ES-I3 (cell line): ENCODE measurements at regions not wholly inside any gene's neighbourhood (a gene's known extent, or its start where the extent isn't known, plus 50 kb on each side); places are given as distances from the start of the nearest gene placed in this dataset.

Source experiments
- H3K36me3 ChIP-seq: 2 replicates; pipeline ENCODE4 v1.6.1; 2013; ENCODE audit warnings: mild to moderate bottlenecking, low read length, control low read depth, moderate library complexity; ENCODE audit not compliant: insufficient read depth
- H3K4me1 ChIP-seq: 2 replicates; pipeline ENCODE4 v1.6.1; 2013; ENCODE audit warnings: mild to moderate bottlenecking, control low read depth, low read length; ENCODE audit not compliant: insufficient read depth
- H3K9ac ChIP-seq: 2 replicates; pipeline ENCODE4 v1.6.1; 2013; ENCODE audit warnings: low read depth, mild to moderate bottlenecking, low read length, moderate library complexity
- H3K9me3 ChIP-seq: 2 replicates; pipeline ENCODE4 v1.6.1; 2013; ENCODE audit warnings: mild to moderate bottlenecking, low read length, moderate library complexity; ENCODE audit not compliant: control insufficient read depth, insufficient read depth

- peaks cover 22% of the 10 kb centered on the region for H3K4me1 ChIP-seq
- H3K9ac ChIP-seq: no peak overlapping the region
- no peaks in the 10 kb centered on the region for H3K36me3 ChIP-seq
- no peaks in the 10 kb centered on the region for H3K9me3 ChIP-seq
Measured at GRCh38 chr9:81532251-81532650, 157.1 kb downstream of the TLE1 start.

- Histone ChIP-seq H3K36me3 (no peaks in the 10 kb centered on the region), H3K4me1 (peaks cover 22% of the 10 kb centered on the region), H3K9me3 (no peaks in the 10 kb centered on the region), H3K9ac (no peak overlapping the region)
Measured at GRCh38 chr9:81531511-81531910, 157.8 kb downstream of the TLE1 start.

GRCh38 chr9:81530846-81531245, 158.5 kb downstream of the TLE1 start:
- no peak overlapping the region for H3K9ac ChIP-seq

GRCh38 chr9:81530310-81530810, 159.0 kb downstream of the TLE1 start:
- Histone ChIP-seq H3K4me1 (peaks cover 22% of the 10 kb centered on the region), H3K36me3 (no peaks in the 10 kb centered on the region), H3K9ac (no peak overlapping the region)

More at GRCh38 chr9:81530846-81531245, 158.5 kb downstream of the TLE1 start:
- Histone ChIP-seq H3K36me3 (no peaks in the 10 kb centered on the region), H3K9me3 (no peaks in the 10 kb centered on the region), H3K4me1 (peaks cover 22% of the 10 kb centered on the region)

GRCh38 chr9:81529556-81530193, 159.7 kb downstream of the TLE1 start:
- H3K36me3 ChIP-seq: no peaks in the 10 kb centered on the region
- H3K9ac ChIP-seq: no peak overlapping the region
- no peaks in the 10 kb centered on the region for H3K9me3 ChIP-seq
- H3K4me1 ChIP-seq: peaks cover 22% of the 10 kb centered on the region

More at GRCh38 chr9:81530310-81530810, 159.0 kb downstream of the TLE1 start:
- no peaks in the 10 kb centered on the region for H3K9me3 ChIP-seq

- peaks cover 9% of the 10 kb centered on the region for H3K4me1 ChIP-seq
- H3K9me3 ChIP-seq: no peaks in the 10 kb centered on the region
- no peaks in the 10 kb centered on the region for H3K36me3 ChIP-seq
- no peak overlapping the region for H3K9ac ChIP-seq
Measured at GRCh38 chr9:81526587-81526986, 162.8 kb downstream of the TLE1 start.

GRCh38 chr9:81522716-81523551, 166.4 kb downstream of the TLE1 start:
- H3K4me1 ChIP-seq: no peaks in the 10 kb centered on the region
- no peaks in the 10 kb centered on the region for H3K36me3 ChIP-seq
- H3K9me3 ChIP-seq: no peaks in the 10 kb centered on the region
- H3K9ac ChIP-seq: no peak overlapping the region

GRCh38 chr9:81521892-81522291, 167.5 kb downstream of the TLE1 start:
- Histone ChIP-seq H3K9ac (no peak overlapping the region), H3K4me1 (no peaks in the 10 kb centered on the region), H3K9me3 (no peaks in the 10 kb centered on the region), H3K36me3 (no peaks in the 10 kb centered on the region)

GRCh38 chr9:81519816-81520495, 169.4 kb downstream of the TLE1 start:
- Histone ChIP-seq H3K9me3 (no peaks in the 10 kb centered on the region), H3K9ac (no peak overlapping the region), H3K4me1 (no peaks in the 10 kb centered on the region), H3K36me3 (no peaks in the 10 kb centered on the region)

GRCh38 chr9:81517954-81518353, 171.4 kb downstream of the TLE1 start:
- H3K9ac ChIP-seq: no peak overlapping the region
- H3K4me1 ChIP-seq: no peaks in the 10 kb centered on the region
- no peaks in the 10 kb centered on the region for H3K9me3 ChIP-seq
- no peaks in the 10 kb centered on the region for H3K36me3 ChIP-seq

- Histone ChIP-seq H3K9ac (no peak overlapping the region), H3K36me3 (no peaks in the 10 kb centered on the region), H3K4me1 (no peaks in the 10 kb centered on the region), H3K9me3 (no peaks in the 10 kb centered on the region)
Measured at GRCh38 chr9:81513059-81513458, 176.3 kb downstream of the TLE1 start.

GRCh38 chr9:81512641-81513040, 176.7 kb downstream of the TLE1 start:
- Histone ChIP-seq H3K9ac (no peak overlapping the region), H3K36me3 (no peaks in the 10 kb centered on the region), H3K9me3 (no peaks in the 10 kb centered on the region), H3K4me1 (no peaks in the 10 kb centered on the region)

- H3K9me3 ChIP-seq: no peaks in the 10 kb centered on the region
- H3K4me1 ChIP-seq: no peaks in the 10 kb centered on the region
- no peak overlapping the region for H3K9ac ChIP-seq
- no peaks in the 10 kb centered on the region for H3K36me3 ChIP-seq
Measured at GRCh38 chr9:81508476-81508875, 180.9 kb downstream of the TLE1 start.

GRCh38 chr9:81506941-81507864, 182.1 kb downstream of the TLE1 start:
- H3K4me1 ChIP-seq: no peaks in the 10 kb centered on the region
- no peaks in the 10 kb centered on the region for H3K36me3 ChIP-seq
- H3K9ac ChIP-seq: no peak overlapping the region
- no peaks in the 10 kb centered on the region for H3K9me3 ChIP-seq
